LNCAP (cell line): ENCODE measurements at regions not wholly inside any gene's neighbourhood (a gene's known extent, or its start where the extent isn't known, plus 50 kb on each side); places are given as distances from the start of the nearest gene placed in this dataset.

Experiments
- TF ChIP-seq, protein P1 (sequence below): fragments of 450-650 bp; IDR thresholded peaks from 2 replicates; pipeline ENCODE4 v1.5.1; 2017; ENCODE audit warnings: mild to moderate bottlenecking

DNA sequence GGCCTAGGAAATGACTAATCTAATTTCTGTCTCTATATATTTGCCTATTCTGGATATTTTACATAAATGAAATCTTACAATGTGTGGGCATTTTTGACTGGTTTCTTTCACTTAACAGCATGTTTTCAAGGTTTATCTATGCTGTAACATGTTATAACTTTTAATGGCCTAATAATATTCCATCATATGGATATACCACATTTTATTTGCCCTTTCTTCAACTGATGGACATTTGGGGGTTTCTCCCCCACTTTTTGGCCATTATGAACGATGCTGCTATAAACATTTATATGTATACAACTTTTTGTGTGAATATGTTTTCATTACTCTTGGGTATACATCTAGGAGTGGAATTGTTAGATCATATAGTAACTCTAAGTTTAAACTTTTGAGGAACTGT, 357.3 kb upstream of the ADAMTS9 start:
- TF ChIP-seq, protein P1, sequence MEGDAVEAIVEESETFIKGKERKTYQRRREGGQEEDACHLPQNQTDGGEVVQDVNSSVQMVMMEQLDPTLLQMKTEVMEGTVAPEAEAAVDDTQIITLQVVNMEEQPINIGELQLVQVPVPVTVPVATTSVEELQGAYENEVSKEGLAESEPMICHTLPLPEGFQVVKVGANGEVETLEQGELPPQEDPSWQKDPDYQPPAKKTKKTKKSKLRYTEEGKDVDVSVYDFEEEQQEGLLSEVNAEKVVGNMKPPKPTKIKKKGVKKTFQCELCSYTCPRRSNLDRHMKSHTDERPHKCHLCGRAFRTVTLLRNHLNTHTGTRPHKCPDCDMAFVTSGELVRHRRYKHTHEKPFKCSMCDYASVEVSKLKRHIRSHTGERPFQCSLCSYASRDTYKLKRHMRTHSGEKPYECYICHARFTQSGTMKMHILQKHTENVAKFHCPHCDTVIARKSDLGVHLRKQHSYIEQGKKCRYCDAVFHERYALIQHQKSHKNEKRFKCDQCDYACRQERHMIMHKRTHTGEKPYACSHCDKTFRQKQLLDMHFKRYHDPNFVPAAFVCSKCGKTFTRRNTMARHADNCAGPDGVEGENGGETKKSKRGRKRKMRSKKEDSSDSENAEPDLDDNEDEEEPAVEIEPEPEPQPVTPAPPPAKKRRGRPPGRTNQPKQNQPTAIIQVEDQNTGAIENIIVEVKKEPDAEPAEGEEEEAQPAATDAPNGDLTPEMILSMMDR: no peak

DNA sequence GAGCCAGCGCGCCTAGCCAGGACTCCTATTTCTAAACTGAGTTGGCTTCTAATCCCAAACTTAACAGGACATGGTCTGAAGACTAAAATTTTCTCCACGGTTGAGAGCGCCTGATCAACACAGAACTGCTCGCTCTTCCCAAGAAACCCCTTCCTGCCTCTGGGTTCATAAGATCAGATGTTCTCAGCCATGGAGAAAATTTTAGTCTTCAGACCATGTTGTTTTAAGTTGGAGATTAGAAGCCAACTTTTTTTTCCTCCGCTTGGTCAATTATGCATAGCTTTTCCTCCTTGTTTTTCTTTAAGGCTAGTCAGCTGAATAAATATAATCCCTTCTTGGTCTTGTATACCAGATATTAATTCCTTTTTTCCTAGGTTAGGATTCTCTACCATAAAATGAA, 356.6 kb upstream of the ADAMTS9 start:
- TF ChIP-seq, protein P1: no peak

- TF ChIP-seq, protein P1: no peak
Measured at GRCh38 chr3:65042675-65043074, 354.9 kb upstream of the ADAMTS9 start.

DNA sequence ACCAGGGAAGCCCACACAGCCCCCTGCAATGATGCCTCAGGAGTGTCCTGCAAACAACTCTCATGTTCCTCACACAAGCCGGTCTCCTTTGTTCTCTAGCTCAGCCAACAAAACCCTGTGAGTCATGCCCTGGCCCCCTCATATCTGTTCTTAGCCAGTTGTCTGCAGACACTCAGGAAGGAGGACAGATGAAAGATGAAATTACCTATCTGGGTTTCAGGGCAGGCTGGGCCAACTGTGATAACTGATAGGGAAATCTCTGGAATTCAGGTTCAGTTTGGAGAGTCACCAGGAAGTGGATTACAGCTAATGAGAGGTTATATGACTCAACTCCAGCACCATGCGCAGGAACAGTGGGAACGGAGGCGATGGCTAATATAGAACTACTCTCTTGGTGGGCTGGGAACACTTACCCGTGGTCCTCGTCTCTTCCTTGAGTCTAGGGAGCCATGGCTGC, 352.0 kb upstream of the ADAMTS9 start:
- TF ChIP-seq, protein P1: no peak

- TF ChIP-seq, protein P1: no peak
Measured at GRCh38 chr3:65037861-65038260, 350.1 kb upstream of the ADAMTS9 start.

- TF ChIP-seq, protein P1: no peak
Measured at GRCh38 chr3:65035246-65035645, 347.4 kb upstream of the ADAMTS9 start.

- TF ChIP-seq, protein P1: no peak
Measured at GRCh38 chr3:65033576-65033975, 345.8 kb upstream of the ADAMTS9 start.

DNA sequence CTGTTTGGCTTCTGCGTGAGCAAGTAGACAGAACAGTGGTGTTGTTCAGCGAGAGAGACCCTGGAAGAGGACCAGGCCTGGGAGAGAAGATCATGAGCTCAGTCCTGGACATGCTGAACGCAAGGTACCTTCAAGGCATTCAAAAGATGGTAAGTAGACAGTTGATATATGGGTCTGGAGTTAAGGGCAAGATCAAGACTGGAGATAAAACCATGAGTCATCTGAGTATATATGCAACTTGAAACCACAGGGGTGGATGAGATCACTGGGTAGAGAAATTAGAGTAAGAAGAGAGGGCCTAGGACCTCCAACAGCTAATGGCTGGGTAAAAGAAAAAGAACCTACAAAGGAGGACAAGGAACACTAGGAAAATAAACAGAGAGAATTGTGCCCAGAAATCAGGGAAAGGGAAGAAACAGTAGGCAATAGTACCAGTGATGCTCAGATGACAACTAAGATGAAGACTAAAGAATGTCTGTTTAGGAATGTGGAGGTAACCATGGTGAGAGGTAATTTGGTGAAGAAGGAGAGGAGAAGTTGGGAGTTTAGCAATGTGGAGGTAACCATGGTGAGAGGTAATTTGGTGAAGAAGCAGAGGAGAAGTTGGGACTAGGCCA, 343.2 kb upstream of the ADAMTS9 start:
- TF ChIP-seq, protein P1: no peak
